Hepatic stellate cell (primary cell): ENCODE measurements at regions not wholly inside any gene's neighbourhood (a gene's known extent, or its start where the extent isn't known, plus 50 kb on each side); places are given as distances from the start of the nearest gene placed in this dataset.
"Not testable (repeated sequence)": the region's sequence is repeated elsewhere in the genome, so short reads cannot be mapped to it uniquely, and the experiment has no call there.

ENCODE experiments used
- DNase-seq: peaks from one replicate; pipeline ENCODE4 v3.0.0; 2011; ENCODE audit warnings: low spot score

DNA sequence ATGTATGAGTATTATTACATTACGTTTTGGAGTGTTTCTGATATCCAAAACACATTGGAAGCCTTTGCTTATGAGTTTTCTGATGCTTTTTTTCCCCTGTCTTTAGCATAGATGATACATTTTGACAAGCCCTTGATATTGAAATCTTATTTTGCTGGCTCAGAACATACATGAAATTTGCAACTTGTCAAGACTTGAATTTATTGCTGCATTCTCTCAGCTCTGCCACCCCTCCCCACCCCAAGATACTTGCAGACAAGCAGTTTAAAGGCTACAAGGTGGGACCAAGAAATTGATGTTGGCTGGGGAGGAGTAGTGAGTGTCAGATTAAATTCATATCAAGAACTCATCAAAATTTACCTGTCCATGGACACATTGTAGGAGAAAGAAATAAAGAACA, 160.2 kb downstream of the GJA1 start:
- no peak for DNase-seq

GRCh38 chr6:121596441-121596840, 161.0 kb downstream of the GJA1 start:
- DNase-seq: no peak

DNA sequence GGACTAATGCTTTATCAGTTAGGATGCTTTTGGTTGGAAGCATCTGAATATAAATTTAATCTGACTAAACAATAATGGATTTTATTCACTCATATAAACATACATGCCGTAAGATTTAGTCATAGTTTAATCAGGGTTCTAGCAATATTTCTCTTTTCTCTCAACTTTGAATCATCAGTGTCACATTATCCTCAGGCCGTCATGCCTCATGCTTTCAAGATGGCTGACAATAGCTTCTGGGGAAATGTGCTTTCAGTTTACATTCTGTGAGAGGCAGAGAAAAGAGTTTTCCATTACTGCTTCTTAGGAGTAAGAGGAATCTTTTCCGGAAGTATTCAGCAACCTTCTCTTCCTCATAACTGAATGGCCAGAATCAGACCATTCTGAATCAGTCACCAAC, 162.2 kb downstream of the GJA1 start:
- DNase-seq: peak; percentile 12

DNA sequence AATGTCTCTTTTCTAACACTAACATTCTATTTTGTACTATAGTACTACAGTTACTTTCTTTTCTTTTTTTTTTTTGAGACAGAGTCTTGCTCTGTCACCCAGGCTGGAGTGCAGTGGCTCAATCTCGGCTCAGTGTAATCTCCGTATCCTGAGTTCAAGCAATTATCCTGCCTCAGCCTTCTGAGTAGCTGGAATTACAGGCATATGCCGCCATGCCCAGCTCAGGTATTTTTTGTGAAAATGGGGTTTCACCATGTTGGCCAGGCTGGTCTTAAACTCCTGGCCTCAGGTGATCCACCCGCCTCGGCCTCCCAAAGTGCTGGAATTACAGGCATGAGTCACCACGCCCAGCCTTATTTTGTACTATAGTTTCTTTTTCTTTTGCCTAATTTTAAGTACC, 163.9 kb downstream of the GJA1 start:
- DNase-seq: not testable (repeated sequence)

- no peak for DNase-seq
Observed at GRCh38 chr6:121600389-121601168, 165.1 kb downstream of the GJA1 start.

DNA sequence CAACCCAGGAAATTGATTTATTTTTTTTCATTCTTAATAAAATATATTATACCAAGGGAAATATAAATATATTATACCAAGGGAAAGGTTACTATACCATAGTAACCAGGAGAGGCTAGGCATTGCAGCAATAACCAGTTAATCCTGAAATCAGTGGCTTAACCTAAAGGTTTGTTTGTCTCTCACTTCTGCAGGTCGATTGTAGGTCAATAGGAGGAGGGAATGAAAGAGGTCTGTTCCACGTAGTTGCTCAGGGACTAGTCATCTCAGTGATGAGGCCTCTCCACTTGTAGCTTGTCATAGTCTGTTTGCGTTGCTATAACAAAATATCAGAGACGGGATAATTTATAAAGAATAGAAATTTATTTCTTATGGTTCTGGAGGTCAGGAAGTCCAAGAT, 168.0 kb downstream of the GJA1 start:
- no peak for DNase-seq

DNA sequence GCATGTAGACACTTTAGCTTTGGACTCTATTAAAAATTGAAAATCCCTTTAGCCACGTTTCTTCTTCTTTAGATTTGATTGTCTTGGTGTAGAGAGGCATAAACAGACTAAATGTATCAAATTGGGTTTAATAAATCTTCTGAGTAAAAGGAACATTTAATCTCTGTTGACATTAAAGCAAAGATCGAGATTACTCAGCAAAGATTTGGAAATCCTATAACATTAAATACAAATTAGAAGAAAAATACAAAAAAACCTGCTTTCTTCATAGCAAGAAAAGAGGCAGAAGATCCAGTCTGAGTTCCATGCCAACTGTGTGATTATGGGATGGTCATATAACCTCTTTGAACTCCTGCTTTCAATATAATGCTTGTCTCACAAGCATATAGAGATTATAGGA, 172.3 kb downstream of the GJA1 start:
- no peak for DNase-seq

DNA sequence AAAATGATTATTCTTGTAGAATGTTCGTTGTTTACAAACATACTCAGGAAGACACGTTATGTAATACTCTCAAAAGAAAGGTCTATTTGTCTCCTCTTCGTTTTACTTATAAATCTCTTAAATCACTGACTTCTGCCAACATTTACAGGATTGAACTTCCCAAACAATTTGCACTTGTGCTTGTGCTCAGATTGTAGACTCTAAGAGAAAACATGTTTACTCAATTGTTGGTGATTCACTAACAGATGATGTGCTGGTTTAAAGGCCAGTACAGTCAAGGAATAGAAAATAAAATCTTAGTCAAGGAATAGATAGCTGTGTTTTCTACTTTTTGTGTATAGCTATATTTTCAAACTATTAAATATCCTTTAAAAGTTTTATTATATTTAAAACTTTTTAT, 172.8 kb downstream of the GJA1 start:
- DNase-seq: no peak

GRCh38 chr6:121609281-121609680, 173.8 kb downstream of the GJA1 start:
- no peak for DNase-seq

DNA sequence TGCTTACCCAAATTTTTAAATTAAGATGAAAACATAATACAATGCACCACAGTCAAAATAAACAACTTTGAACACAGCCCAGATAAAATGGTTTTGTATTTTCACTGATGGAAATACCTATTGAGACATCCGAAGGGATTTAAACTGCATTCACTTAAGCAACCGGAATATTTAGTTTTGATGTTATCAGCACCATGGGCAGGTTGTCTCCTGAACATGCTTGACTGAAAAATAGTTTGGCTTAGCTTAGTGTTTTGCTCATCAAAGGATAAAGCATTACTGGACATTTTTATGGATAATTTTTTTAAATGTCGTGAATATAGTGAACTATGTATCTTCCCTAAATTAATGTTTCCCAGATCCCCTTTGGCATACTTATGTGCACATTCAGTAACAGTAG, 177.5 kb downstream of the GJA1 start:
- no peak for DNase-seq

GRCh38 chr6:121614115-121614514, 178.7 kb downstream of the GJA1 start:
- DNase-seq: no peak

- no peak for DNase-seq
Observed at GRCh38 chr6:121615493-121615892, 180.0 kb downstream of the GJA1 start.

GRCh38 chr6:121616406-121616805, 181.0 kb downstream of the GJA1 start:
- no peak for DNase-seq

GRCh38 chr6:121617388-121617787, 181.9 kb downstream of the GJA1 start:
- DNase-seq: no peak

DNA sequence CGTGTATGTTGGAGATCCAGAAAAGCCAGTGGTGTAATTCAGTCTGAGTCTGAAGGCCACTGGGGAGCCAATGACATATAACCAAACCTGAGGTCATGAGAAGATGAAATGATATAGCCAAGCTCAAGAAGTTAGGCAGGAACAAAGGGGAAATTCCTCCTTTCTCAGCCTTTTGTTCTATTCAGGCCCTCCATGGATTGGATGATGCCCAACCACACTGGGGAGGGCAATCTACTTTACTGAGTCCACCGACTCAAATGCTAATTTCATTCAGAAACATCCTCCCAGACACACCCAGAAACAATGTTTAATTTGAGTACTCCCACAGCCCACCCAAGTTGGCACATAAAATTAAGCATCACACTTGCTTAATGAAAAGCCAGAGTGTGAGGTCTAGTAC, 183.6 kb downstream of the GJA1 start:
- no peak for DNase-seq

- DNase-seq: no peak
Observed at GRCh38 chr6:121619987-121620740, 184.7 kb downstream of the GJA1 start.

DNA sequence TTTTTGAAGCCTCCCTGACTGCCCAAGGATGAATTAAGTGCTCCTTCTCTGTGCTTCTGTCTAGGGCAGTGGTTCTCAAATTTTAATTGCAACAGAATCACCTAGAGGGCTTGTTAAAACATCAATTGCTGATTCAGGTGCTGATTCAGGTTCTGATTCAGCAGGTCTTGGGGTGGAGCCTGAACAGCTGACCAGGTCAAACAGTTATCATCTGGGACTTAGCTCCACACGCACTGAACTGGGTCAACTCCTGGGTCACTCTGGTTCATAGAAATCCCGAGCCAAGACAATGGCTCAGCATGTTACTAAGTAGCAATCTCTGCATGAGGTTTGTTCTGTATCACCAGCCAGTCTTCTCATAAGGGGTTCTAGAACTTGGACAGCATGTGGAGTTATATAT, 192.3 kb downstream of the GJA1 start:
- no peak for DNase-seq

DNA sequence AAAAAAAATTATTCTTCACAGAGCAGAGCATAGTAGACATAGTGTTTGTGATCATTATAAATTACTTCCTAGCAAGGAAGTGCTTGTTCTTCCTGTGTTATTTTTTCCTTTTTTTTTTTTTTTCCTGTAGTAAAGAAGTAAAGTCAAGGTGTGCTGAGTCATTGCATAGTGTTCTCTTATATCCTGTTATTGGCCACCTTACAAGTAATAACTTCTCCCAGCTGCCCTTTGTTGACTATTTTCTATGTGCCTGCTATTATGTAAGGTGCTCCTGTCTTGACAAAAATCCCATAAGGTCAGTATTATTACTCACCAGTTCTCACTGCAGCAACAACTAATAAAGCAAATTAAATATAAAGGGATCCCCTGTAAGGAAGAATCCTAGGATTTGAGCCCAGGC, 195.3 kb downstream of the GJA1 start:
- DNase-seq: no peak

GRCh38 chr6:121631752-121632151, 196.3 kb downstream of the GJA1 start:
- DNase-seq: not testable (repeated sequence)

DNA sequence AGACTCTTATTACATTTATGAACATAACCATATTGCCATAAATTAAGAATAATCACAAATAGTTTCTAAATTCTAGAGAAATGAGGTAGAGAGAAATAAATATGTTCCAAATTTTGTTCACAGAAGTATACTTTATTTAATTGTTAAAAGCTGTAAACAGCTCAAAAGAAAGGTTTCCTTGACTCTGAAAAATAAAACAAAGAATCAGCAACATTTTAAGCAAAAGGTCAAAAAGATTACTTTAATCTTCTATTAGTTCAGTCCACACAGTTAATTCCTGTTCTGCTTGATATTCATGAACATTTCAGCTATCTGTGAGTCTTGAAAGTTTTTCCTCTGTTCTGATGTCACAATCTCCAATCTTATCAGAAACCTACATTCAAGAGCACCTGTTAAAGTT, 197.9 kb downstream of the GJA1 start:
- no peak for DNase-seq

- DNase-seq: not testable (repeated sequence)
Observed at GRCh38 chr6:121634586-121634985, 199.1 kb downstream of the GJA1 start.

GRCh38 chr6:121635355-121635754, 199.9 kb downstream of the GJA1 start:
- no peak for DNase-seq

DNA sequence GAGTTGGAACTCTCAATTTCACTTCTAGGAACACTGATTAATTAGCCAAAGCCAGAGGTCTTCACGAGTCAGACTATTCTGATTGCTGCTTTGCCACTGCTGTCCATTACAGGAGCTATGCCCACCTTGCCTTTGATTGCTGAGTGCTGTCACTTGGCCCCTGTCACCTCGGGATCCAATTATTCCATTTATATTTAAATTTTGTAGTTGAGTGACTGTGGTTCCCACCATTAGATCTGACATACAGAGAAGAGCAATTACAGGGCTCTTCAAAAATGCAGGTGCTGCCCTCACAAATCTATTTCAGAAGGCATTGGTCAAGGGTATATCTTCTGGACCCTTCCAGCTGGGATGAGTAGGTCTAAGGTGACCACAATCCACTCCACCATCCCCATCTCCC, 200.8 kb downstream of the GJA1 start:
- DNase-seq: not testable (repeated sequence)

DNA sequence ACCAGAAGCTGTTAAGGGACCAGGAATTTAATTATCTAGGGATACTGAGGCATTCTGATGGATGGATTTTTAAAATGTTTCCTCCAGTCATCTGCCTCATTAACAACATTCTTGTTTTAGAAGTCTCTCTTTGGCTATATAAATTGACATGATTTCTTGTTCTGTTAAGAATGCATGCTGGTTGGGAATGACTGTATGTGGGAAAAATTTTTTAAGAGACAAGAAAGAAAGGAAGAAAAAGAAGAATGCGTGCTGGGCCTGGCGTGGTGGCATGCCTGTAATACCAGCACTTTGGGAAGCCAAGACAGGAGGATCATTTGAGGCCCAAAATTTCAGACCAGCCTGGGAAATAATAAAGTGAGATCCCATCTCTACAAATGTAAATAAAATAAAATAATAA, 203.6 kb downstream of the GJA1 start:
- DNase-seq: no peak
